GM12873 (cell line): ENCODE measurements at regions not wholly inside any gene's neighbourhood (a gene's known extent, or its start where the extent isn't known, plus 50 kb on each side); places are given as distances from the start of the nearest gene placed in this dataset.

Source experiments
- TF ChIP-seq, protein P1 (sequence below): IDR thresholded peaks from 2 replicates; pipeline ENCODE4 v1.5.1; 2012; ENCODE audit warnings: low read depth, mild to moderate bottlenecking, moderate library complexity, low read length, control low read depth; ENCODE audit not compliant: insufficient read depth; ENCODE audit errors: missing control alignments

DNA sequence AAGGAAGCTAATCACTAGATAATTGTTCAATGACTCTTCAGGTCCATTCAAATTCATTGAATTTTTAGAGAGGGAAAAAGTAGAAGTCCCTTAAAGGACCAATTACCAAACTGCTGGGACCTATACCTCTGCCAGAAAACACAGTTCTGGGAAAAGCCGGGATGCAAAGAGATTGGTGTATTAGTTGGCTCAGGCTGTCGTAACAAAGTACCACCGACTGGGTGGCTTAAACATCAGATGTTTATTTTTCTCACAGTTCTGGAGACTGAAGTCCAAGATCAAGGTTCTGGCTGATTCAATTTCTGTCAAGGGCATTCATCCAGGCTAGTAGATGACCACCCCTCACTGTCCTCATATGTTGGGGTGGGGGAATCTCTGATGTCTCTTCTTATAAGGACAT, 177.1 kb upstream of the FSTL4 start:
- TF ChIP-seq, protein P1, sequence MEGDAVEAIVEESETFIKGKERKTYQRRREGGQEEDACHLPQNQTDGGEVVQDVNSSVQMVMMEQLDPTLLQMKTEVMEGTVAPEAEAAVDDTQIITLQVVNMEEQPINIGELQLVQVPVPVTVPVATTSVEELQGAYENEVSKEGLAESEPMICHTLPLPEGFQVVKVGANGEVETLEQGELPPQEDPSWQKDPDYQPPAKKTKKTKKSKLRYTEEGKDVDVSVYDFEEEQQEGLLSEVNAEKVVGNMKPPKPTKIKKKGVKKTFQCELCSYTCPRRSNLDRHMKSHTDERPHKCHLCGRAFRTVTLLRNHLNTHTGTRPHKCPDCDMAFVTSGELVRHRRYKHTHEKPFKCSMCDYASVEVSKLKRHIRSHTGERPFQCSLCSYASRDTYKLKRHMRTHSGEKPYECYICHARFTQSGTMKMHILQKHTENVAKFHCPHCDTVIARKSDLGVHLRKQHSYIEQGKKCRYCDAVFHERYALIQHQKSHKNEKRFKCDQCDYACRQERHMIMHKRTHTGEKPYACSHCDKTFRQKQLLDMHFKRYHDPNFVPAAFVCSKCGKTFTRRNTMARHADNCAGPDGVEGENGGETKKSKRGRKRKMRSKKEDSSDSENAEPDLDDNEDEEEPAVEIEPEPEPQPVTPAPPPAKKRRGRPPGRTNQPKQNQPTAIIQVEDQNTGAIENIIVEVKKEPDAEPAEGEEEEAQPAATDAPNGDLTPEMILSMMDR = no peak

DNA sequence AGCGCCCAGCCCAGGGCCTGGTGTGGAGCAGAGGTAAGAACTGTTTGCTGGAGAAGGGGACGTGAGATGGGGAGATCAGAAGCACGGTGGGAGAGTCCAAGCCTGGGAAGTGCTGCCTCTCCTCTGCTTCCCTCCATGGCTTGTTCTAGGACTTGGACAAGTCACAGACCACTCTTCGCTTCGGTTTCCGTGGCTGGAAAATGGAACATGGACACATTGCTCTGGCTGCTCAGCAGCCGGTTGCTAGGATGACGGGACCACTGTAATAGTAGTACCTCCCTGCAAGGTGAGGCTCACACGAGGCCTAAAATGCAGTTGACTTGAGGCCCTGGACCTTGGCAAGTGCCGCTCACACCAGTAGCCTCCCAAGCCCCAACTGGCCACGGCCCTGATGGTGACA, 175.8 kb upstream of the FSTL4 start:
- TF ChIP-seq, protein P1 = no peak

DNA sequence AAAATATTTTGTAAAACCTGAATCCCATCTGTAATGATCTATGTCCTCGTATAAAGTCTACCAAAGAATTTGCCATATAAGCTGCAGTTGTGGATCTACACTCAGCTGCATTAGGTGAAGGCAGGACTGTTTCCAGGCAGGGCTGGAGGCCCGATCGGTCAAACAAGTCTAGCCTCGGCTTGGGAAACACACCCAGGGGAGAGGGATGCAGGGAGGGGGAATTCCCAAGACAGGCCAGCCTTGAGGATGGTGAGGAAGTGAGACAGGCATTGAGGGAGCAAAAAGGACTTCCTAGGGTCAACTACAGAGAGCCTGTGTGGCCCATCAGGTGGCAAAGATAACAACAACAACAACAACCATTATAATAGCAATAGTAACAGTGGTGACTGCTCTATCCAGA, 174.1 kb upstream of the FSTL4 start:
- TF ChIP-seq, protein P1 = no peak

DNA sequence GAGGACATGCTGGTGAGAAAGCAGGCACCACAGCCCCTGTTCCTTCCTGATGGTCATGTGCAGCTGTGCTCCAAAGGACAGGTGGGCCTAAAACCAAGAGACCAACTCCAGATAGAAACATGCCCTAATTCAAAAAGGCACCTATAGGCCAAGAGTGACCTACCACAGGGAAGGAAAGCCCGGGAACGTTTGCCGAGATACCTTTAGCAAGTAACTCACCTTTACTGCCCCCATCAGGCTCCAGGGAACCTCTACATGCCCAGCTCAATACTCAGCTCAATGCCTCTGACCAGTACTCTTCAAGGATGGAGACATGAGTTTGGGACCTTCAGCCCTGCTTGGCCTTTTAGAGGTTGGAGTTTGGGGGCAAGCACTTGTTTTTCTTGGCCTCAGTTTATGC, 172.8 kb upstream of the FSTL4 start:
- TF ChIP-seq, protein P1 = peak; percentile 16

DNA sequence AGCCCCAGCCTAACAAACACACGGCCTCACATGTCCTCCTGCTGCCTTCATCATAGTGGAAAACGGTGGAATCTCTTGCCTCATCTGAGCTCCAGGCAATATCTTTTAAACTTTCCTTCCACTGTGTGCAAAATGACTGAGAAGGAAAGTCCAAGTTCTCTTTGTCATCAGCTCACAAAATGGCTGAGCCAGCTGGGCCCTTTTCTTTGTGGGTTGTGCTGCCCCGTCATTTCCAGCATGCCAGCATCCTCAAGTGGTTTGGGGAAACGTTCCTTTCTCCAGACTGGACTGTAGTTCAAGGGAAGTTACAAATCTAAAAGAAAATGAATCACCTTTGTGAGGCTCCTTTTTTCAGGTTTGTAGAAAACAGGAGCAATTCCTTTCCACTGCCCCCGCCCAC, 171.1 kb upstream of the FSTL4 start:
- TF ChIP-seq, protein P1 = no peak

DNA sequence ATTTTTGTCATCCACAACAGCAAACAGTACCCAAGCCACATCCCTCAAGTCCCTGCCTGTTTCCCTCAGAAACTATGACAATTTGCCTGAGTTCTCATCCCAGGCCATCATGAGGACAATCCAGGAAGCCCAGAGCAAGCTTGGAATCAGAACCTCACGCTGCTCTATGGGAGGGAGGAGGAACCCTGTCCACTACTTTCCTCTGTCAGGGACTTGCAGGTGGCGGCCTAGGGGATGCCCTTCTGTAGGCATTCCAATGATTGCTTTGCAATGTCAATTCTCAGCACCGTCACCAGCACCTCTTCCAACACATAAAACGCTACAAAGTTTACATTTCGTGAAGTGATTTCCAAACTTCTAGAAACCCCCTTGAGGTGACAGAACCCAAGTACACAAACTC, 170.4 kb upstream of the FSTL4 start:
- TF ChIP-seq, protein P1 = no peak

DNA sequence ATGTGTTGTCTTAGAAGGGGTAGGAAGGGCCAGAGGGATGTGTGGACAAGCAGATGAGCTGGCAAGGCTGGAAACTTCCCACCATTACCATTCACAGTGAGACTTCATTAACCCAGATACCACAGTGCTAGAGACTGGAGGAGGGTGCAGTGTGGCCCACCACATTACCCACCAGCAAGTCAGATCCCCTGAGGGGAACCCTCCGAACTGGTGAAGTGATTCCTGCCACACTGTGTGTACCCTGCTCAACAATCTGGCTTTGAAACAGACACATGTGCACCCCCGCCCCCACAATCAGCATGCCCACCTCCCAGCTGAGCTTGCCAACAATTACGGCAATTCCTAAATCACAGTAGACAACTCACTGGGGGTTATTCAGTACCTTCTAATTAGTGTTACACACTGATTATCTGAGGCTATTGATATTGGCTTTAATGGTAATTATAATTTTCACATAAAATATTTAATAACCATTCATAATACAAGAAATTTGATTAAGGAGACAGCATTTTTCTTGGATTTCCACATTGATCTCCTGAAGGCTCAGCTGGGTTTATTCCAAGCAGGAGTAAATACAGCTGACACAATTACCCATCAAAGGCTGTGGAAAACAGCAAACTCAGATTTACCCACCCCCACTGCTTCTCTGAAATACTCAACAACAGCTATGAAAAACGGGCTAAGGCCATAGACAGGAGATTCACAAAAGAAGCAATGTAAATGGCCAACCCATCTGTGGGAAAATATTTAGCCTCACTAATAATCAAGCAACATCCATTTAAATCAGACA, 169.3 kb upstream of the FSTL4 start:
- TF ChIP-seq, protein P1 = no peak
